Loucy (cell line): ENCODE measurements at regions not wholly inside any gene's neighbourhood (a gene's known extent, or its start where the extent isn't known, plus 50 kb on each side); places are given as distances from the start of the nearest gene placed in this dataset.

Source experiments
- CTCF ChIP-seq: fragments of 200-600 bp; sonication (generic); conservative IDR thresholded peaks from 2 replicates; pipeline ENCODE4 v1.5.1; 2014; ENCODE audit warnings: mild to moderate bottlenecking, antibody characterized with exemption, low read length
- EZH2phosphoT487 ChIP-seq: fragments of 200-600 bp; IDR thresholded peaks from 2 replicates; pipeline ENCODE4 v1.6.1; 2018; ENCODE audit warnings: antibody characterized with exemption, mild to moderate bottlenecking, moderate library complexity, borderline replicate concordance

- TF ChIP-seq CTCF (no peak), EZH2phosphoT487 (no peak)
Measured at GRCh38 chr5:8192840-8193239, 323.9 kb downstream of the MTRR start.
